ENCODE measurements at regions not wholly inside any gene's neighbourhood (a gene's known extent, or its start where the extent isn't known, plus 50 kb on each side); places are given as distances from the start of the nearest gene placed in this dataset.

- no peak overlapping the region for H3K27ac ChIP-seq
- H3K36me3 ChIP-seq, result no peaks in the 10 kb centered on the region
- H3K9me3 ChIP-seq, result no peaks in the 10 kb centered on the region
- no peak for TF ChIP-seq EP300 (IDR thresholded peaks at IDR 0.05)
- TF ChIP-seq POLR2A (IDR thresholded peaks at IDR 0.05), result no peak
- TF ChIP-seq, protein P1, sequence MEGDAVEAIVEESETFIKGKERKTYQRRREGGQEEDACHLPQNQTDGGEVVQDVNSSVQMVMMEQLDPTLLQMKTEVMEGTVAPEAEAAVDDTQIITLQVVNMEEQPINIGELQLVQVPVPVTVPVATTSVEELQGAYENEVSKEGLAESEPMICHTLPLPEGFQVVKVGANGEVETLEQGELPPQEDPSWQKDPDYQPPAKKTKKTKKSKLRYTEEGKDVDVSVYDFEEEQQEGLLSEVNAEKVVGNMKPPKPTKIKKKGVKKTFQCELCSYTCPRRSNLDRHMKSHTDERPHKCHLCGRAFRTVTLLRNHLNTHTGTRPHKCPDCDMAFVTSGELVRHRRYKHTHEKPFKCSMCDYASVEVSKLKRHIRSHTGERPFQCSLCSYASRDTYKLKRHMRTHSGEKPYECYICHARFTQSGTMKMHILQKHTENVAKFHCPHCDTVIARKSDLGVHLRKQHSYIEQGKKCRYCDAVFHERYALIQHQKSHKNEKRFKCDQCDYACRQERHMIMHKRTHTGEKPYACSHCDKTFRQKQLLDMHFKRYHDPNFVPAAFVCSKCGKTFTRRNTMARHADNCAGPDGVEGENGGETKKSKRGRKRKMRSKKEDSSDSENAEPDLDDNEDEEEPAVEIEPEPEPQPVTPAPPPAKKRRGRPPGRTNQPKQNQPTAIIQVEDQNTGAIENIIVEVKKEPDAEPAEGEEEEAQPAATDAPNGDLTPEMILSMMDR (IDR thresholded peaks at IDR 0.05), result no peak
- no peak for TF ChIP-seq POLR2AphosphoS5 (IDR thresholded peaks at IDR 0.05)
- DNase-seq (ENCODE audit: low spot score in 2 of 2), result no peak
- no peak overlapping the region for H3K4me3 ChIP-seq
- no peaks in the 10 kb centered on the region for H3K27me3 ChIP-seq
- 98% methylated on average over 10 of the region's 10 CpGs for WGBS
- H3K4me1 ChIP-seq, result peaks cover 9% of the 10 kb centered on the region
Measured at GRCh38 chr14:100403802-100404365, 80.7 kb downstream of the SLC25A47 start.

DNA sequence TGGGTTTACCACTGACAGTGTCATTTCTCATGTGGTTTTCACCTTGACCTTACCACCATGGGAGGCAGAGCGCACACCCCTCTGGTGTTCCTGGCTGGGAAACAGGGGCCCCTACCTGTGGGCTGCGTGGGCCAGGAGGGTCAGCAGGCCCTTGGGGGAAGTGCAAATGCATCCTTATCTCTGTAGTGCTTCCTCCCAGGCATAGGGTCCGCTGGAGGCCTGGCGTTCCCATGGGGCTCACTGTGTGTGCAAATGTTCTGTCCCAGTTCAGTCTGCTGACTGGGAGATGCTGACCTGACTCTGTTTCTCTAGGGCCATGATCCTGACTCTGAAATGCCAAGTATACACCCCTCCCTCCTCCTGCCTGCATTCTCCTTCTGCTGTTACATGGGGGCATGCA lies 81.3 kb downstream of the SLC25A47 start:
- TF ChIP-seq POLR2AphosphoS5 (IDR thresholded peaks at IDR 0.05) (no peak), EP300 (IDR thresholded peaks at IDR 0.05) (no peak)
- TF ChIP-seq, protein P1 (IDR thresholded peaks at IDR 0.05), result no peak
- Histone ChIP-seq H3K4me3 (no peak overlapping the region), H3K27ac (no peak overlapping the region), H3K4me1 (peaks cover 9% of the 10 kb centered on the region), H3K36me3 (no peaks in the 10 kb centered on the region), H3K27me3 (no peaks in the 10 kb centered on the region), H3K9me3 (no peaks in the 10 kb centered on the region)
- WGBS, result 95% methylated on average over 4 of the region's 4 CpGs
- DNase-seq (ENCODE audit: low spot score in 2 of 2), result no peak

DNA sequence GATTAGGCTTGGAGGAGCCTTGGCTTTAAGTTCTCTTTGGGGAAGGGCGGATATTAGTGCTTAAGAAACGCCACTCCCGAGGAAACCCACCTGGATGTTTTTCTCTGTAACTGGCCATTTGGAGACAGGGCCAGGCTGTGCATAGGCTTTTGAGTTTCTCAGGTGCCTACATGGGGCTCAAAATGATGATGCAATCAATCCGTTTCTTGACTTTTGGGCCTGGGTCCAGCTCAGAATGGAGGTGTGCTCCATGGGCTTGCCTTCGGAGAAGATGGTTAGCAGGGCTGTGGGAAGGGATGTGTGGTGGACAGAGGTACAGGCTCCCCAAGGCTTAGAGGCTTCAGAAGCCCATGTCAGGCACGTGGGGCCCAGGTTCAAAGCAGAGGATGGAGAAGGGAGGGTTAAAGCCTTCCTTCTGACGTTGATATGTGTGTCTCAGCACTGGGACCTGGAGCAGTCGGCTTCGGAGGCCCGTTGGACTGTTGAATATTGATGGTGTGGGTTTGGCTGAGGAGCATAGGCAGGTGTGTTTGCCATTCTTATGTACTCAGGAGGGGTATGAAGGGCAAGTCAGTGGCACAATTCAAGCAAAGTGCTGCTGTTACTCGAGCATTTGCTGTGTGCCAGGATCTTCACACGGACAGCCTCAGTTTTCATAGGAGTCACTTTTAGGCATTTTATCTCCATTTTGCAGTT lies 82.8 kb downstream of the SLC25A47 start:
- Histone ChIP-seq H3K4me1 (peaks cover 12% of the 10 kb centered on the region), H3K4me3 (no peak overlapping the region), H3K9me3 (no peaks in the 10 kb centered on the region), H3K36me3 (no peaks in the 10 kb centered on the region), H3K27ac (no peak overlapping the region), H3K27me3 (no peaks in the 10 kb centered on the region)
- no peak for TF ChIP-seq POLR2AphosphoS5 (IDR thresholded peaks at IDR 0.05)
- TF ChIP-seq POLR2A (IDR thresholded peaks at IDR 0.05), result no peak
- no peak for TF ChIP-seq EP300 (IDR thresholded peaks at IDR 0.05)
- TF ChIP-seq, protein P1 (IDR thresholded peaks at IDR 0.05), result no peak
- no peak for DNase-seq (ENCODE audit: low spot score in 2 of 2)
- 91% methylated on average over 11 of the region's 12 CpGs for WGBS

GRCh38 chr14:100406505-100407131 lies 83.5 kb downstream of the SLC25A47 start:
- no peaks in the 10 kb centered on the region for H3K36me3 ChIP-seq
- WGBS, result 66% methylated on average over 10 of the region's 10 CpGs
- no peak overlapping the region for H3K4me3 ChIP-seq
- no peak for DNase-seq (ENCODE audit: low spot score in 2 of 2)
- H3K27me3 ChIP-seq, result no peaks in the 10 kb centered on the region
- H3K4me1 ChIP-seq, result peaks cover 12% of the 10 kb centered on the region
- H3K9me3 ChIP-seq, result no peaks in the 10 kb centered on the region
- TF ChIP-seq, protein P1 (IDR thresholded peaks at IDR 0.05), result no peak
- TF ChIP-seq POLR2AphosphoS5 (IDR thresholded peaks at IDR 0.05) (no peak), POLR2A (IDR thresholded peaks at IDR 0.05) (no peak), EP300 (IDR thresholded peaks at IDR 0.05) (no peak)
- no peak overlapping the region for H3K27ac ChIP-seq

DNA sequence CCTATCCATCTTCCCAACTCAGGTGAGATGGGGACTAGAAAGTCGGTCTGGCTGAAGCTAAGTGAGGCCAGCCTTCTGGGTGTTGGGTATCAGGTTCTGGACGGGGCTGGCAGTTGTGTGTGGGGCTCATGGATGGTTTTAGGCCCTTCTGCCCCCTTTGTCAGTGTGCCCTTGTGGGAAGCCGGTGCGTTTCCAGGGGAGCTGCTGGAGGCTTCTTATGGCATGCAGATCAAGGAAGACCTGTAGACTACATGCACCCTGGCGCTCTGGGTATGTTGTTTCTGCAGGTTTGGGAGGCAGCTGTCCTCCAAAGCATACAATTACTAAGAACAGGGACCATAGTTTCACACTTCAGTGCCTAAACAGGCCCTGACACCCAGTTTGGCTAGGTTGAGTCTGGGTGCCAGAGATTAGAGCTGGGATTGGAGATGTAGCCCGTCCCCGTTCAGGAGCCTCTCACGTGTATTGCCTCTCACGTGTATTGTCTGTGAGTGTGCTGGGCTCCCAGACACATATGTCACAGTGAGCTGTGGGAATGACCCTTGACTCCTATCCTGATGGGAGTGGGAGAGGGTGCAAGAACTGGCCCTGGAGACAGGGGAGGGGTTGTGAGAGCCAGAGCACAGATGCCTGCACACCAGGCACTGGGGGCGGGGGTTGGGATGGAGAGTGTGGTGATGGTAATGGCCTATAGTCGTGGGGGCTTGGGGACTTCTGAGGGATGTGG lies 84.4 kb downstream of the SLC25A47 start:
- H3K36me3 ChIP-seq, result no peaks in the 10 kb centered on the region
- WGBS, result 93% methylated on average over 7 of the region's 11 CpGs
- H3K9me3 ChIP-seq, result no peaks in the 10 kb centered on the region
- TF ChIP-seq POLR2A (IDR thresholded peaks at IDR 0.05), result no peak
- TF ChIP-seq, protein P1 (IDR thresholded peaks at IDR 0.05), result no peak
- TF ChIP-seq POLR2AphosphoS5 (IDR thresholded peaks at IDR 0.05), result no peak
- TF ChIP-seq EP300 (IDR thresholded peaks at IDR 0.05), result no peak
- peaks cover 12% of the 10 kb centered on the region for H3K4me1 ChIP-seq
- H3K4me3 ChIP-seq, result no peak overlapping the region
- H3K27ac ChIP-seq, result no peak overlapping the region
- H3K27me3 ChIP-seq, result no peaks in the 10 kb centered on the region
- DNase-seq (ENCODE audit: low spot score in 2 of 2), result no peak
